ENCODE measurements at regions not wholly inside any gene's neighbourhood (a gene's known extent, or its start where the extent isn't known, plus 50 kb on each side); places are given as distances from the start of the nearest gene placed in this dataset.
"Not testable (repeated sequence)": the region's sequence is repeated elsewhere in the genome, so short reads cannot be mapped to it uniquely, and the experiment has no call there.

DNA sequence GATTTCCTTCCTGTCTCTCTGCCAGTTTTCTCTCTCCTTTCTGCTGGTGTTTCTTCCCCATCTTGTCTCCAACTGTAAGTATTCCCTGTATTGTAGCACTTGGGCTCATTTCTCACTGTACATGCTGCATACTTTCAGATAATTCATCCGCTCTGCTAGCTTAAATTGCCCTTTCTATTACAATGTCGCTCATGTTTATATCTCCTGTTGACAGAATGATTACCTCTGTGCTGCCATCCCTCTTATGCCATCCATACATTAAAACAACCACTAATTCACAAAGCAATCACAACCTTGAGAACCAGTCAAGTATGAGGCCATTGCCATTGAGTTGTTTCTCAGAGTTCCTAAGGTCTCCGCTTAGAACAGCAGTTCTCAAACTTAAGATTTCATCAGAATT lies 107.5 kb upstream of the SOX2 start:
- no peak for DNase-seq

DNA sequence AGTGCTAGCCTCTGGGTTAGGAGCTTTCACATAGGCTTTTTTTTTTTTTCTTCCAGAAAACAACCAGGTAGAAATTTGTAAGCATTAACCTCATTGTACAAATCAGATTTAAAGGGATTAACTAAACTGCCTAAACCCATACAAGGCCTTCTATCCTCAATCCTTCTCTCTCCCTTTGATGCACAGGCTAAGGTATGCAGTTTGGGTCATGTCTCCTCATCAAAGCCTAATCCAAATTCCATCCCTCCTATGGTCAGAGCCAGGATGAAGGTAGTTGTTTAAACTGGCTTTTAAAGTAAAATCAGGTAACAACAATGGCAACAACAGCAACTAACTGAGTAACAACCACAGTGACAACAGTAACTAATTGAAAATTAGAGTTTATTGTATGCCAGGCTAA lies 115.6 kb upstream of the SOX2 start:
- DNase-seq: no peak

DNA sequence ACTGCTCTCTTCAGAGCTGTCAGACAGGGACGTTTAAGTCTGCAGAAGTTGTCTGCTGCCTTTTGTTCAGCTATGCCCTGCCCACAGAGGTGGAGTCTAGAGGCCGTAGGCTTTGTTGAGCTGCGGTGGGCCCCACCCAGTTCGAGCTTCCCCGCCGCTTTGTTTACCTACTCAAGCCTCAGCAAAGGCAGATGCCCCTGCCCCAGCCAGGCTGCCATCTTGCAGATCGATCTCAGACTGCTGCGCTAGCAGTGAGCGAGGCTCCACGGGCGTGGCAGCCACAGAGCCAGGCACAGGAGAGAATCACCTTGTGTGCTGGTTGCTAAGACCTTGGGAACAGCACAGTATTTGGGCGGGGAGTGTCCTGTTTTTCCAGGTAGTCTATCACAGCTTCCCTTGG lies 120.8 kb upstream of the SOX2 start:
- not testable (repeated sequence) for DNase-seq

- no peak for DNase-seq
Measured at GRCh38 chr3:181582619-181583018, 129.1 kb upstream of the SOX2 start.

DNA sequence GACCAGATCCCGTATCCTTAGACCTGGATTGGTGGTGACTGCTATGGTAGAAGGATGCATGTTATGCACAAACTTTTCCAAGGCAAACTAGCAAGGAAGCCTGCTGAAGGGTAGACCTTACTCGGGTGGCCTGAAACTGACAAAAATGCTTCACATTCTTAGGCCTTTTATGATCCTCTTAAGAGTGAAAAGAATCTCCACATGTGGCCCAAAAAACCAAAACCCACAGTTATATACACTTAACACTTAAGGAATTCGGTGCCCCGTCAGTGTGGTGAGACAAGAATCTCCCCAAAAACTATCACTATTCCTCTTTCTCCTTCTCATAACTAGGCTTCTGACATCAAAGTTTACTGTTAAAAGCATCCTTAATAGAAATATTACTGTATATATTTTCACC lies 130.1 kb upstream of the SOX2 start:
- no peak for DNase-seq

- no peak for DNase-seq
Measured at GRCh38 chr3:181578743-181579142, 133.0 kb upstream of the SOX2 start.

- no peak for DNase-seq
Measured at GRCh38 chr3:181572432-181572831, 139.3 kb upstream of the SOX2 start.

DNA sequence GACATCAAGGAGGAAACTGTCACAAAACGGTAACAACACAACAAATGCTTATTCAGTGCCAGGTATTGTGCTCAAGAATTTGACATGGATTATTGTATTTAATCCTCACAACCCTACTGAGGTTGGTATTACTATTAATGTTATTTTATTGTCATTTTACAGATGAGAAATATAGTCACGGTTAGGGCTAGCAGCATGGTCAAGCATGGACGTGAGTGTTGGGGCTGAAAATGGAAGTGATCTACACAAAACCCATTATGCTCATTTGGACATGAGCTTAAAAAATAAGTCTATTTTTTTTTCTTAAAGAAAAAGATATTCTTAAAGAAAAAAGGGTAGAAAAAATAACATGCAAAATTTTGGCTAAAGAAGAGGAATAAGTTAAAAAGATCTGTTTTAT lies 141.3 kb upstream of the SOX2 start:
- DNase-seq: no peak

GRCh38 chr3:181569356-181569940 lies 142.3 kb upstream of the SOX2 start:
- DNase-seq: no peak

- no peak for DNase-seq
Measured at GRCh38 chr3:181568693-181569092, 143.0 kb upstream of the SOX2 start.

DNA sequence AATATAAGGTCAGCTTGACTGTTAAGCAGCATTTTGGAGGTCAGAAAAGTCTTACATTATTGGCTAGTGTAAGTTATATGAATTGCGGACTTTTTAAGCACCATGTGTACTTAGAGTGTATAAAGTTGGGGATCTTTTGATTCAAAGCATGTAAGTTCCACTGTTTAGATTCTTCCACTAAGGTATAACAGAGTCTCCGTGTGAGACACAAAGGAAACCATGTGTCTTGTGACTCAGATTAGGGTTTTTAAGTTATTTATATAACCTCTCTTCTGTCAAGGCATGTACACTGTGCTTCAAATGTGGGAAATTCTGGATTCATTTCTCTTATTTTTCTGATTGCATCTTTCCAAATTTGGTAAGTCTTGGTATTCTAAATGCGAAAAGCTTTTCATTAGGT lies 143.5 kb upstream of the SOX2 start:
- no peak for DNase-seq

- no peak for DNase-seq
Measured at GRCh38 chr3:181567311-181568075, 144.2 kb upstream of the SOX2 start.

- DNase-seq: no peak
Measured at GRCh38 chr3:181565416-181565815, 146.3 kb upstream of the SOX2 start.

GRCh38 chr3:181564222-181564621 lies 147.5 kb upstream of the SOX2 start:
- no peak for DNase-seq

GRCh38 chr3:181561139-181562031 lies 150.3 kb upstream of the SOX2 start:
- DNase-seq: peak; percentile 87

DNA sequence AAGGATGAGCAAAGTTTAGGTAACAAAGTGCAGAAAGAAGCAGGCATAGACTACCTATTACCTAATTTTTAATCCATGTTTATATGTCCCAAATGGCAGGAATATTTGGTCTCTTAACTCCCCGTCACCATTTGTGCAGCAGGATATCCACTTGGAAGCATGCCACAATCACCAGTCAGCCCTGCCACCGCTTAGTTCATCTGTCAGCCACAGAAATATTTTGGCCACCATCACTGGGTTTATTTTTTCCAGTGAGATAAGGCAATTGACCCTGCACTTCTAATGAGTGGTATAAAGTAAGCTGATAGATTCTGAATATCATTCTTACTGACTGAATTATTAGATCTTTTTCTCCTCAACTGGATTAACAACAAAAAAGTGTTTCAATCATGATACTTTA lies 152.9 kb upstream of the SOX2 start:
- DNase-seq: no peak

- DNase-seq: no peak
Measured at GRCh38 chr3:181555681-181556080, 156.0 kb upstream of the SOX2 start.

GRCh38 chr3:181554233-181554765 lies 157.4 kb upstream of the SOX2 start:
- DNase-seq: no peak

DNA sequence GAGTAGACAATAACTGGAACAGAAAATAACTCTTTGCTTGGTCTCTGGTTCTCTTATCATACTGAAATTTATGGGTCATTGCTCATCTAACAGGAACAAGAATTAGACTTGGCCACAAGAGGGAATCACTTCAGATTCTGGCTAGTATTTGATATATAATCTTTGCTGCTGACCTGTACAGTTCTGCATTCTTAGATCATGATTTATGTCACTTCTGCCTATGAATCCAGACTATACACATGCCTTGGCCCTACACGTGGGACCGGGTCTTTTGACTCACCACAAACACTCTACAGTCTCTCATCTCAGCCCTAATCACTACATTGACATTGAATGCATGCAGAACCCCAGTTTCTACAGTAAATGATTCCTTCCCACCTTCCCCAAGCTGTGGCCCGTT lies 162.5 kb upstream of the SOX2 start:
- no peak for DNase-seq

DNA sequence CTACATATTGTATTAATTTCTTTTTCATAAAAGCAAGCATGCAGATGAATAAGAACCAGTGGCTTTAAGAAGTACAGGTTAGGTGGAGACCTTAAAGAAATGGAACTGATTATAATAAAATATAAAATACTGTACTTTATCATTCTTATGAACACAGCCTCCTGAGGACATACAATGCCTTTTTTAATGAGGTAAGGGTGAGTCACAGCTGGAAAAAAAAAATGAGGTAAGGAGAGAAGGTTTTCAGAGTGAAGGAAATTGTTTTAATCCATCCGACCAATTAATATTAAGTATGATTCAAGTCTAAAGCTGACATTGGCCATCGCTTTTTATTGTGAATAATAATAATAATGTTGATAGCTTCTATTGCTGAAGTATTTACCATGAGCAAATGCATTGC lies 170.3 kb upstream of the SOX2 start:
- no peak for DNase-seq

DNA sequence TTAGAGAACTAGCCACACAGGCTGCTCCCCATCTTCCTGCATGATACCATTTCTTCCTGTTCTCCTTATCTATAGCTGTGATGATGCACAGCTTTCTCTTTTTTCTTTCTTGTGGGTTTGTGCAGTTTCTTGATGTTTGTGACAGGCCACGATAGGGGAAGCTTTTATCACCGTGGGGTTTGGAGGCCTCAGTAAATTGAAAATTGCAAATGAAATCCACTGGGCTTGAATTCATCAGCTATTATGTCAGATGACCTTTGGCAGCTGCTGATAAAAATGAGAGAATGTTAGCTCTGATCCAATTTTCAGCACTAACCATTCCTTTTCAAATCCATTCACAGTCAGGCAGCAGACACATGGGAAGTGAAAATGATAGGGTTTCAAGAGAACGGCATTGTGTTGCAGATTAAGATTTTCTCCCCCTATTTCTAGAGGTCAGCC lies 176.9 kb upstream of the SOX2 start:
- DNase-seq: no peak

- no peak for DNase-seq
Measured at GRCh38 chr3:181533811-181534210, 177.9 kb upstream of the SOX2 start.

DNA sequence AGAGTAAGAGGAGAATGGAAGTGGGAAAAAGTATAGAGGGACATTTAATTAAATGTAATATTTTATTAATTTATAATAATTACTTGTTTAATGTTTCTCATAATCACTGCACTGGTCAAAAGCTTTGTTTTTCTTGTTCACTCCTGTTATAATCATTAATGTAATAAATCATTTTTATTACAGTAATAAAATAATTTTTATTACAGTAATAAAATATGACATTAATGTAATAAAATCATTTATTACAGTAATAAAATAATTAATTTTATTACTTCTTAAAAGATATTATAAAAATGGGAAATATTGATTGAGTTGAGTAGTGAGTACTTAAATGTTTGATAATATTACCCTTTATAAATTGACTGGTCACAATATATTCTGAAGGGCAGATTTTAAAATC lies 181.1 kb upstream of the SOX2 start:
- DNase-seq: no peak

- DNase-seq: no peak
Measured at GRCh38 chr3:181521831-181522230, 189.9 kb upstream of the SOX2 start.

Data from NCI-H1105 (cell line).